Suprapubic skin (tissue), 4 donors: ENCODE measurements at regions not wholly inside any gene's neighbourhood (a gene's known extent, or its start where the extent isn't known, plus 50 kb on each side); places are given as distances from the start of the nearest gene placed in this dataset.

Experiments
- DNase-seq, 2 donors: peaks; one replicate each; pipeline ENCODE4 v3.0.0-alpha.2; 2019; ENCODE audit warnings: low spot score in 2 of 2
- H3K27ac ChIP-seq: fragments of 200-600 bp; sonication (generic); one replicate; pipeline ENCODE4 v1.5.1; 2019
- H3K27me3 ChIP-seq: fragments of 200-600 bp; sonication (generic); one replicate; pipeline ENCODE4 v1.5.1; 2019
- H3K36me3 ChIP-seq: fragments of 200-600 bp; sonication (generic); one replicate; pipeline ENCODE4 v1.5.1; 2019
- H3K4me1 ChIP-seq: fragments of 200-600 bp; sonication (generic); one replicate; pipeline ENCODE4 v1.5.1; 2019
- H3K4me3 ChIP-seq: fragments of 200-600 bp; sonication (generic); one replicate; pipeline ENCODE4 v1.5.1; 2019; ENCODE audit warnings: mild to moderate bottlenecking
- H3K9me3 ChIP-seq: fragments of 200-600 bp; sonication (generic); one replicate; pipeline ENCODE4 v1.5.1; 2019
- EP300 ChIP-seq: sonication (generic); formaldehyde crosslinking; IDR thresholded peaks from one replicate; pipeline ENCODE4 v1.6.1; 2017; ENCODE audit warnings: antibody characterized with exemption
- POLR2A ChIP-seq, 2 donors: fragments of 450-650 bp; IDR thresholded peaks; one replicate each; pipeline ENCODE4 v1.6.1; 2017; ENCODE audit warnings: antibody characterized with exemption in 2 of 2, mild to moderate bottlenecking in 2 of 2, moderate library complexity in 2 of 2
- POLR2AphosphoS5 ChIP-seq, 3 donors: sonication (generic); formaldehyde crosslinking; IDR thresholded peaks; one replicate each; pipeline ENCODE4 v1.6.1; 2017; ENCODE audit warnings: antibody characterized with exemption in 3 of 3
- WGBS: methylation state at CpG from one replicate; pipeline ENCODE4 v1.1.5; 2018; 5-methylcytosine and 5-hydroxymethylcytosine counted together
- TF ChIP-seq, protein P1 (sequence below), 2 donors: fragments of 200-600 bp in 1 of 2; fragments of 450-650 bp in 1 of 2; sonication (generic) in 1 of 2; IDR thresholded peaks; one replicate each; pipeline ENCODE4 v1.5.1; 2016 to 2019; ENCODE audit warnings: antibody characterized with exemption in 2 of 2, mild to moderate bottlenecking in 1 of 2, moderate library complexity in 1 of 2

DNA sequence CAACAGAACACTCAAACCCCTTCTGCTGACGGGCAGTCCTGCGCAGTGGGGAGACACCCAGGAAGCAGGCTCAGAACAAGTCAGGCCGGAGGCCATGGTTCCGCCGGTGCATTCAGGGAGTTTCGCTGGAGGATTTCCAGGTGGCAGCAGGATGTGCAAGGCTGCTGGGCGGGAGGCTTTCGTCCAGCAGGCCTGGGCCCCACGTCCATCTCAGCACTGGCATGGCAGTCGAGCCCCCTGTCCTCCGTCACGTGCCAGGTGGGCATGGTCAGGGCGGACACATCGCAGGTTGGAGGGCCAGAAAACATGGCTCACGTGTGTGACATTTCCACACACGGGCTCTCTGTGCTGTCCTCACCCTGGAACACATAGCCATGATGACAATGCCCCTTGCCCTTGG lies 299.9 kb upstream of the IRX2 start:
- H3K27ac ChIP-seq, result no peak overlapping the region
- no peak for DNase-seq
- no peaks in the 10 kb centered on the region for H3K4me1 ChIP-seq
- TF ChIP-seq POLR2A (IDR thresholded peaks at IDR 0.05), result no peak
- TF ChIP-seq EP300, result no peak
- no peak for TF ChIP-seq POLR2AphosphoS5 (IDR thresholded peaks at IDR 0.05)
- TF ChIP-seq, protein P1, sequence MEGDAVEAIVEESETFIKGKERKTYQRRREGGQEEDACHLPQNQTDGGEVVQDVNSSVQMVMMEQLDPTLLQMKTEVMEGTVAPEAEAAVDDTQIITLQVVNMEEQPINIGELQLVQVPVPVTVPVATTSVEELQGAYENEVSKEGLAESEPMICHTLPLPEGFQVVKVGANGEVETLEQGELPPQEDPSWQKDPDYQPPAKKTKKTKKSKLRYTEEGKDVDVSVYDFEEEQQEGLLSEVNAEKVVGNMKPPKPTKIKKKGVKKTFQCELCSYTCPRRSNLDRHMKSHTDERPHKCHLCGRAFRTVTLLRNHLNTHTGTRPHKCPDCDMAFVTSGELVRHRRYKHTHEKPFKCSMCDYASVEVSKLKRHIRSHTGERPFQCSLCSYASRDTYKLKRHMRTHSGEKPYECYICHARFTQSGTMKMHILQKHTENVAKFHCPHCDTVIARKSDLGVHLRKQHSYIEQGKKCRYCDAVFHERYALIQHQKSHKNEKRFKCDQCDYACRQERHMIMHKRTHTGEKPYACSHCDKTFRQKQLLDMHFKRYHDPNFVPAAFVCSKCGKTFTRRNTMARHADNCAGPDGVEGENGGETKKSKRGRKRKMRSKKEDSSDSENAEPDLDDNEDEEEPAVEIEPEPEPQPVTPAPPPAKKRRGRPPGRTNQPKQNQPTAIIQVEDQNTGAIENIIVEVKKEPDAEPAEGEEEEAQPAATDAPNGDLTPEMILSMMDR (IDR thresholded peaks at IDR 0.05), result no peak
- WGBS, result 98% methylated on average over 10 of the region's 16 CpGs
- H3K9me3 ChIP-seq, result no peaks in the 10 kb centered on the region
- H3K36me3 ChIP-seq, result no peaks in the 10 kb centered on the region
- no peak overlapping the region for H3K4me3 ChIP-seq
- H3K27me3 ChIP-seq, result peaks cover 9% of the 10 kb centered on the region

DNA sequence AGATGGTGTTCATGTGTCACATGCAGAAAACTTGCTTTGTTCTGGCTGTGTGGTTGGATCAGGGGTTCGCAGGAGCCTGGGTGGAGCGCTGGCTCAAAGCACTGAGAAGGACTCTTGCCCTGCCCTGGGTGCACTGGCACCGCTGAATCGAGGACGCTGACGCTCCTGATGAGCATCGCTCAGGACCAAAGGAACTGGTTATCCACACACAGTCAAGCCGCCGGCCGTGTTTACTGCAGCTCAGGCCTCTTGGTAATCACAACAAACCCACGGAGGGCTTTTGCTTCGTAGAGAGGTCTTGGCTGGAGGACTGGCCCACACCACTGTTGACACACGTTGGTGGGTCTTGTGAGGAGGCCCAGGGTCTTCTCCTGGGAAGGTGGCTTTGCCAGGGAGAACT lies 299.4 kb upstream of the IRX2 start:
- H3K4me3 ChIP-seq, result no peak overlapping the region
- TF ChIP-seq POLR2AphosphoS5 (IDR thresholded peaks at IDR 0.05) (no peak), POLR2A (IDR thresholded peaks at IDR 0.05) (no peak)
- WGBS, result 75% methylated on average over 11 of the region's 13 CpGs

DNA sequence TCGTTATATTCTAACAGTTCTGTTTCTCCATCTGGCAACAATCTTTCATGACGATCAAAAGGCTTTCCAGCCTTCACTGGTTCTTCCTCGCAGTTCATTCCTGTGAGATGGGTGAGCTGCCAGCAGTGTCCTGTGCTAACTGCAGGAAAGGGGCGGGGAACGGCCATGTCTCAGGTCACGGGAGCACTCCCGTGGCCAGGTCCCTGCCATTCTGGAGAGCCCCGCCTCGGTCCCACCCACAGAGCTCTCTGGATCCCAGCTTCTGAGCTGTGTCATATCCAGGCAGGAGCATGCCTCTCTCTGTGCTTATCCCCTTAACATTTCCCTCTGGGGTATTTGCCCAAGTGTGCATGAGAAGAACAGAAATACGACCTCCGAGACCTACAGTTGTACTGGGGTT lies 297.8 kb upstream of the IRX2 start:
- TF ChIP-seq POLR2A (IDR thresholded peaks at IDR 0.05) (no peak), POLR2AphosphoS5 (IDR thresholded peaks at IDR 0.05) (no peak)
- H3K27me3 ChIP-seq, result peaks cover 9% of the 10 kb centered on the region
- H3K4me3 ChIP-seq, result no peak overlapping the region
- H3K4me1 ChIP-seq, result no peaks in the 10 kb centered on the region
- H3K27ac ChIP-seq, result no peak overlapping the region
- H3K36me3 ChIP-seq, result no peaks in the 10 kb centered on the region
- H3K9me3 ChIP-seq, result no peaks in the 10 kb centered on the region
- 75% methylated on average over 7 of the region's 11 CpGs for WGBS
- no peak for DNase-seq

More for the DNA sequence above, 299.4 kb upstream of the IRX2 start:
- Histone ChIP-seq H3K36me3 (no peaks in the 10 kb centered on the region), H3K27ac (no peak overlapping the region), H3K9me3 (no peaks in the 10 kb centered on the region), H3K4me1 (no peaks in the 10 kb centered on the region), H3K27me3 (peaks cover 9% of the 10 kb centered on the region)
- DNase-seq, result no peak

DNA sequence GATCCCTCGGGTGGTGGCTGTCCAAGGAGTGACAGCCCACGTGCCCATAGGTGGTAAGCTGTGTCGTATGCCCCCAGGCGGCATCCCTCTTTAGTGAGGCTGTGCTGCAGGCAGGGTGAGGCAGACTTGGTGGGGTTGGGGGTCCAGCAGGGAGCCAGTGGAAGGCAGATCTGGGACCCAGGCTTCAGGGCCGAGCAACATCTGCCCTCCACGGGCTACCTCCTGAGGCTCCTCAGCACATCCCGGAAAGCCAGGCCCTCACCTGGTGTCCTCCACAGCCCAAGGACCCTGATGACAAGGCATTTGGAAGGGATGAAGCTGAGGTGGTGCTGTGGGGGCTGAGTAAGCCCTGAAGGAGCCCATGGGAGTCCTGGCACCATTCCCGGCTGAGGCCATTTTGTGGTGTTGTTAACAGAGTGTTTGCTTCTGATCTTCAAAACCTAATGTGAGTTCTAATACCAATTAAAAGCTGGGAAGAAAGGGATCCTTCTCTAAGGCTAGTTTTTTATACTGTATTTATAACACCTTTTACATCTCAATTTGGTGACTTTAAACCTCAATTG lies 295.8 kb upstream of the IRX2 start:
- Histone ChIP-seq H3K27me3 (peaks cover 9% of the 10 kb centered on the region), H3K4me3 (no peak overlapping the region), H3K36me3 (no peaks in the 10 kb centered on the region), H3K4me1 (no peaks in the 10 kb centered on the region), H3K9me3 (no peaks in the 10 kb centered on the region), H3K27ac (no peak overlapping the region)
- 45% methylated on average over 1 of the region's 8 CpGs for WGBS
- TF ChIP-seq POLR2A (IDR thresholded peaks at IDR 0.05), result no peak
- no peak for TF ChIP-seq POLR2AphosphoS5 (IDR thresholded peaks at IDR 0.05)
- no peak for TF ChIP-seq EP300
- TF ChIP-seq, protein P1 (IDR thresholded peaks at IDR 0.05), result no peak
- DNase-seq, result no peak

DNA sequence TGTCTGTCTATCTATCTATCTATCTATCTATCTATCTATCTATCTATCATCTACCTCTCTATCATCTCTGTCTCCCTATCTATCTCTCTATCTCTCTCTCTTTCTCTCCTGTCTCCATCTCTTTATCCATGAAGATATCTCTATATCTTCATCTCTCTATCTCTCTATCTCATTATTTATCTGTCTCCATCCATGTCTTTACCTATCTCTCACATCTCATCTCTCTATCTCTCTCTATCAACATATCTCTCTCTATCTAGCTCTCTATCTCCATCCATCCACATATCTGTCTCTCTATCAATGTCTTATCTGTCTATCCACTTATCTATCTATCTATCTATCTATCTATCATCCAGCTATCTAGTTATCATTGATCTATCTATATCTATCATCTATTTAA lies 292.1 kb upstream of the IRX2 start:
- TF ChIP-seq POLR2AphosphoS5 (IDR thresholded peaks at IDR 0.05) (no peak), EP300 (no peak), POLR2A (IDR thresholded peaks at IDR 0.05) (no peak)
- TF ChIP-seq, protein P1 (IDR thresholded peaks at IDR 0.05), result no peak
- DNase-seq, result no peak
- no peaks in the 10 kb centered on the region for H3K9me3 ChIP-seq

DNA sequence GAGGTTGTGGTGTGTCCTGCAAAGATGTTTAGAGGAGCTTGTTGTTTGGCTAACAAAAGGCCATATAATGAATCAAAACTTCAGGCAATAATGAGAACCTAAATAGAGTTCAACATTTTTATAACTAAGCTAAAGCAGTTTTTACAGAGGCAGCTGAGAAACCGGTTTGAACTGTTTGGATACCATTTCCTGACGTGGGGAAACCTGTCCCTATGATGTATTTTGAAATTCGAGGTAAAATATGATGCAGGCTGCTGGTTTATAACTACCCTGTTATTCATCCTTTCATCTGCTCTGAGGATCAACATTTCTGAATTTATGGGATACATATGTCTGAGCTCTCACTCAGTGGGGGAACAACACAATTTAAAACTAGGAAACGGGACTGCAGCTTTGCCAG lies 289.5 kb upstream of the IRX2 start:
- Histone ChIP-seq H3K27ac (no peak overlapping the region), H3K9me3 (no peaks in the 10 kb centered on the region), H3K36me3 (no peaks in the 10 kb centered on the region), H3K4me1 (no peaks in the 10 kb centered on the region), H3K4me3 (no peak overlapping the region), H3K27me3 (no peaks in the 10 kb centered on the region)
- 35% methylated on average over 4 of the region's 4 CpGs for WGBS
- TF ChIP-seq POLR2AphosphoS5 (IDR thresholded peaks at IDR 0.05), result no peak
- no peak for TF ChIP-seq POLR2A (IDR thresholded peaks at IDR 0.05)
- DNase-seq, result no peak

More for the DNA sequence above, 292.1 kb upstream of the IRX2 start:
- Histone ChIP-seq H3K4me3 (no peak overlapping the region), H3K27ac (no peak overlapping the region), H3K4me1 (no peaks in the 10 kb centered on the region), H3K27me3 (peaks cover 6% of the 10 kb centered on the region), H3K36me3 (no peaks in the 10 kb centered on the region)
